DND-41 (cell line): ENCODE measurements at regions not wholly inside any gene's neighbourhood (a gene's known extent, or its start where the extent isn't known, plus 50 kb on each side); places are given as distances from the start of the nearest gene placed in this dataset.

Experiments used
- CTCF ChIP-seq: IDR thresholded peaks from 2 replicates; pipeline ENCODE4 v1.5.1; 2012; ENCODE audit warnings: borderline replicate concordance, low read length, moderate library complexity, mild to moderate bottlenecking; ENCODE audit not compliant: poor library complexity, severe bottlenecking; ENCODE audit errors: extremely low read depth
- EZH2 ChIP-seq: IDR thresholded peaks from 3 replicates; pipeline ENCODE4 v1.6.1; 2012; ENCODE audit warnings: borderline replicate concordance, low read depth, mild to moderate bottlenecking, moderate library complexity, low read length, inconsistent platforms; ENCODE audit not compliant: severe bottlenecking

- TF ChIP-seq CTCF: no peak
- TF ChIP-seq EZH2: no peak
These were observed 400.3 kb downstream of the CADM1 start for GRCh38 chr11:115103921-115104320.
